ENCODE measurements at regions not wholly inside any gene's neighbourhood (a gene's known extent, or its start where the extent isn't known, plus 50 kb on each side); places are given as distances from the start of the nearest gene placed in this dataset.
"Not testable (repeated sequence)": the region's sequence is repeated elsewhere in the genome, so short reads cannot be mapped to it uniquely, and the experiment has no call there.

DNA sequence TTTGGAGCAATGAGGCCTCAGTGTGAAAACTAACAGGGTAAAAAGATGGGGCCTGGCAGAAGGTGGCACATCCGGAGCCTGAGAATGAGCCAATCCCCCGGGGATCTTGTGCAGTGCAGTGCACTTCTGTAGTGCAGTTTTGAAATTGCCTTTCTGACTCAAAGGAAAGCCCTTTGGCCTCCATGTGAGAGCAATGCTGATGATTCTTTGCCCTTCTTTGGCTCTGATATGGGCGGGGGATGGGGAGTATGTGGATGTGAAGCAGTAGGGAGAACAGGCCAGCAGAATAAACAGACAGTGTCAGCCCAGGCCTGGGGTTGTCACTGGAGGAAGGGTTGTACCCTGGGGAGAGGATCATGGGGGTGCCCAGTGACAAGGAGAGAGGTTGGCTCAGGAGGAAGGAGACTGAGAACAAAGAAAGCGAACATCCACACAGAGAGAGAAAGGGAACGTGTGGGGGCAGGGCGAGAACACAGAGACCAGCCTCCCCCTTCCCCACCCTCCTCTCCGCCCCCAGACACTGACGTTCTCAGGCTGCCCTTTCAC lies 351.2 kb downstream of the CDC5L start:
- intact Hi-C loops (cut with DNase I, micrococcal nuclease) = no loop called here
- TF ChIP-seq, protein P1, sequence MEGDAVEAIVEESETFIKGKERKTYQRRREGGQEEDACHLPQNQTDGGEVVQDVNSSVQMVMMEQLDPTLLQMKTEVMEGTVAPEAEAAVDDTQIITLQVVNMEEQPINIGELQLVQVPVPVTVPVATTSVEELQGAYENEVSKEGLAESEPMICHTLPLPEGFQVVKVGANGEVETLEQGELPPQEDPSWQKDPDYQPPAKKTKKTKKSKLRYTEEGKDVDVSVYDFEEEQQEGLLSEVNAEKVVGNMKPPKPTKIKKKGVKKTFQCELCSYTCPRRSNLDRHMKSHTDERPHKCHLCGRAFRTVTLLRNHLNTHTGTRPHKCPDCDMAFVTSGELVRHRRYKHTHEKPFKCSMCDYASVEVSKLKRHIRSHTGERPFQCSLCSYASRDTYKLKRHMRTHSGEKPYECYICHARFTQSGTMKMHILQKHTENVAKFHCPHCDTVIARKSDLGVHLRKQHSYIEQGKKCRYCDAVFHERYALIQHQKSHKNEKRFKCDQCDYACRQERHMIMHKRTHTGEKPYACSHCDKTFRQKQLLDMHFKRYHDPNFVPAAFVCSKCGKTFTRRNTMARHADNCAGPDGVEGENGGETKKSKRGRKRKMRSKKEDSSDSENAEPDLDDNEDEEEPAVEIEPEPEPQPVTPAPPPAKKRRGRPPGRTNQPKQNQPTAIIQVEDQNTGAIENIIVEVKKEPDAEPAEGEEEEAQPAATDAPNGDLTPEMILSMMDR (IDR thresholded peaks at IDR 0.05) = no peak
- Histone ChIP-seq H3K9me3 (no peaks in the 10 kb centered on the region), H3K4me1 (ENCODE audit: low read depth) (no peaks in the 10 kb centered on the region), H3K4me3 (no peak overlapping the region), H3K36me3 (ENCODE audit: low read depth) (no peaks in the 10 kb centered on the region)
- peak in 1 of 3 donors; percentile 10 for DNase-seq
- no peak for ATAC-seq

- TF ChIP-seq, protein P1 (IDR thresholded peaks at IDR 0.05) = no peak
- DNase-seq (no peak), ATAC-seq (no peak)
- H3K9me3 ChIP-seq = no peaks in the 10 kb centered on the region
- intact Hi-C loops (cut with DNase I, micrococcal nuclease) = no loop called here
- H3K36me3 ChIP-seq (ENCODE audit: low read depth) = no peaks in the 10 kb centered on the region
- no peak overlapping the region for H3K4me3 ChIP-seq
- no peaks in the 10 kb centered on the region for H3K4me1 ChIP-seq (ENCODE audit: low read depth)
Observed at GRCh38 chr6:44739181-44739580, 351.7 kb downstream of the CDC5L start.

- ATAC-seq = no peak
- Histone ChIP-seq H3K36me3 (ENCODE audit: low read depth) (no peaks in the 10 kb centered on the region), H3K9me3 (no peaks in the 10 kb centered on the region), H3K4me3 (no peak overlapping the region), H3K4me1 (ENCODE audit: low read depth) (no peaks in the 10 kb centered on the region)
- TF ChIP-seq, protein P1 (IDR thresholded peaks at IDR 0.05) = no peak
- intact Hi-C loops (cut with DNase I, micrococcal nuclease) = no loop called here
- no peak for DNase-seq
Observed at GRCh38 chr6:44740566-44741120, 353.1 kb downstream of the CDC5L start.

GRCh38 chr6:44742201-44742600 lies 354.7 kb downstream of the CDC5L start:
- Histone ChIP-seq H3K9me3 (no peaks in the 10 kb centered on the region), H3K4me1 (ENCODE audit: low read depth) (no peaks in the 10 kb centered on the region), H3K4me3 (no peak overlapping the region), H3K36me3 (ENCODE audit: low read depth) (no peaks in the 10 kb centered on the region)
- DNase-seq (no peak), ATAC-seq (no peak)
- intact Hi-C loops (cut with DNase I, micrococcal nuclease) = no loop called here
- TF ChIP-seq, protein P1 (IDR thresholded peaks at IDR 0.05) = no peak

- TF ChIP-seq, protein P1 (IDR thresholded peaks at IDR 0.05) = no peak
- ATAC-seq (peak; percentile 61), DNase-seq (peak in 1 of 3 donors; percentile 13)
Observed at GRCh38 chr6:44742828-44743372, 355.4 kb downstream of the CDC5L start.

DNA sequence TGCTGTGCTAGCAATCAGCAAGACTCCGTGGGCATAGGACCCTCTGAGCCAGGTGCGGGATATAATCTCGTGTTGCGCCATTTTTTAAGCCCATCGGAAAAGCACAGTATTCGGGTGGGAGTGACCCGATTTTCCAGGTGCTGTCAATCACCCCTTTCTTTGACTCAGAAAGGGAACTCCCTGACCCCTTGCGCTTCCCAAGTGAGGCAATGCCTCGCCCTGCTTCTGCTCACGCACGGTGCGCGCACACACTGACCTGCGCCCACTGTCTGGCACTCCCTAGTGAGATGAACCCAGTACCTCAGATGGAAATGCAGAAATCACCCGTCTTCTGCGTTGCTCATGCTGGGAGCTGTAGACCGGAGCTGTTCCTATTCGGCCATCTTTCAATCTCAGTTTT lies 372.6 kb downstream of the CDC5L start:
- ATAC-seq; H3K4me3 ChIP-seq; H3K4me1 ChIP-seq (ENCODE audit: low read depth); DNase-seq; H3K36me3 ChIP-seq (ENCODE audit: low read depth); intact Hi-C loops (cut with DNase I, micrococcal nuclease): not testable (repeated sequence)
- peaks cover 25% of the 10 kb centered on the region for H3K9me3 ChIP-seq

More at GRCh38 chr6:44742828-44743372, 355.4 kb downstream of the CDC5L start:
- intact Hi-C loops (cut with DNase I, micrococcal nuclease) = no loop called here
- H3K4me1 ChIP-seq (ENCODE audit: low read depth) = no peaks in the 10 kb centered on the region
- no peaks in the 10 kb centered on the region for H3K36me3 ChIP-seq (ENCODE audit: low read depth)
- no peaks in the 10 kb centered on the region for H3K9me3 ChIP-seq
- H3K4me3 ChIP-seq = no peak overlapping the region

All from mucosa of descending colon (tissue), 3 donors.